HAP-1 (cell line): ENCODE measurements at regions not wholly inside any gene's neighbourhood (a gene's known extent, or its start where the extent isn't known, plus 50 kb on each side); places are given as distances from the start of the nearest gene placed in this dataset.
A peak's percentile ranks its signal among the peaks of the same experiment; 100 is the strongest.
"Not testable (repeated sequence)": the region's sequence is repeated elsewhere in the genome, so short reads cannot be mapped to it uniquely, and the experiment has no call there.

Source experiments
- DNase-seq, 2 experiments: peaks; one replicate each; pipeline ENCODE4 v3.0.0-alpha.2; 2016 to 2020; ENCODE audit warnings: low spot score in 2 of 2
- H3K27me3 ChIP-seq: fragments of 250-450 bp; sonication (Bioruptor Pico); 2 replicates; pipeline ENCODE4 v1.5.1; 2020; ENCODE audit warnings: low read depth, mild to moderate bottlenecking, moderate library complexity
- H3K36me3 ChIP-seq: fragments of 250-450 bp; sonication (Bioruptor Pico); replicated peaks from 2 replicates; pipeline ENCODE4 v1.5.1; 2020; ENCODE audit warnings: mild to moderate bottlenecking
- H3K4me1 ChIP-seq: fragments of 250-450 bp; sonication (Bioruptor Pico); 2 replicates; pipeline ENCODE4 v1.5.1; 2020; ENCODE audit warnings: mild to moderate bottlenecking
- H3K4me3 ChIP-seq: fragments of 250-450 bp; sonication (Bioruptor Pico); 2 replicates; pipeline ENCODE4 v1.5.1; 2020; ENCODE audit warnings: mild to moderate bottlenecking, moderate library complexity
- H3K9me3 ChIP-seq: fragments of 250-450 bp; sonication (Bioruptor Pico); 2 replicates; pipeline ENCODE4 v1.5.1; 2020; ENCODE audit warnings: mild to moderate bottlenecking, moderate library complexity
- in situ Hi-C: fragments of 300-500 bp; cut with MboI; formaldehyde crosslinking; loops from 3 replicates; pipeline ENCODE4 v1.14.3; 2020; ENCODE audit warnings: low sequenced_read_pairs, inconsistent platforms, mixed read lengths

GRCh38 chr9:66264786-66265185 lies 527.8 kb downstream of the FOXD4L4 start:
- H3K36me3 ChIP-seq, in situ Hi-C loops: not testable (repeated sequence)

GRCh38 chr9:66266202-66266601 lies 529.3 kb downstream of the FOXD4L4 start:
- DNase-seq, H3K4me3 ChIP-seq, H3K9me3 ChIP-seq, H3K4me1 ChIP-seq, in situ Hi-C loops, H3K27me3 ChIP-seq, H3K36me3 ChIP-seq: not testable (repeated sequence)

More at GRCh38 chr9:66264786-66265185, 527.8 kb downstream of the FOXD4L4 start:
- not testable (repeated sequence) for H3K4me3 ChIP-seq, H3K9me3 ChIP-seq, H3K27me3 ChIP-seq, DNase-seq, H3K4me1 ChIP-seq

DNA sequence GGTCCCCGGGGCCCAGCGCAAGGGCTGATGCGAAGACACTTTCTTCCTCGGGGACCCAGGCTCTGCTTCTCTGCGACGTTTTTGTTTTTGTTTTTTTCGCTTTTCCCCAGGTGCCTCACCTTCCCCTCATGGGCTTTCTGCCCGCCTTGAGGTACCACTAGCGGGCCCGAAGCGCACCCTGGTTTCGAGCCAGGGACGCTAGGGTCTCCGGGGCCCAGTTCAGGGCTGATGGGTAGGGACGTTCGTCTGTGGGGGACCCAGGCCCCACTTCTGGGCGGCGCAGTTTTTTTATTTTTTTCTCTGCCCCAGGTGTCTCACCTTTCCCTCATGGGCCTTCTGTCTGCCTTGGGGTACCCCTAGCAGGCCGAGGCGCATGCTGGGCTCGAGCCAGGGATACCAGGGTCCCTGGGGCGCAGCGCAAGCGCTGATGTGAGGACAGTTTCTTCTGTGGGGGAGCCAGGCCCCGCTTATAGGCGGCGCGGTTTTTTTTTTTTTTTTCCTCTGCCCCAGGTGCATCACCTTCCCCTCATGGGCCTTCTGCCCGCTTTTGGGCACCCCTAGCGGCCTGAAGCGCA lies 530.0 kb downstream of the FOXD4L4 start:
- H3K4me3 ChIP-seq, H3K27me3 ChIP-seq, DNase-seq, in situ Hi-C loops, H3K4me1 ChIP-seq, H3K36me3 ChIP-seq, H3K9me3 ChIP-seq: not testable (repeated sequence)

- H3K36me3 ChIP-seq, H3K4me3 ChIP-seq, H3K4me1 ChIP-seq, DNase-seq, H3K27me3 ChIP-seq, in situ Hi-C loops, H3K9me3 ChIP-seq: not testable (repeated sequence)
Observed at GRCh38 chr9:66267684-66268083, 530.7 kb downstream of the FOXD4L4 start.

DNA sequence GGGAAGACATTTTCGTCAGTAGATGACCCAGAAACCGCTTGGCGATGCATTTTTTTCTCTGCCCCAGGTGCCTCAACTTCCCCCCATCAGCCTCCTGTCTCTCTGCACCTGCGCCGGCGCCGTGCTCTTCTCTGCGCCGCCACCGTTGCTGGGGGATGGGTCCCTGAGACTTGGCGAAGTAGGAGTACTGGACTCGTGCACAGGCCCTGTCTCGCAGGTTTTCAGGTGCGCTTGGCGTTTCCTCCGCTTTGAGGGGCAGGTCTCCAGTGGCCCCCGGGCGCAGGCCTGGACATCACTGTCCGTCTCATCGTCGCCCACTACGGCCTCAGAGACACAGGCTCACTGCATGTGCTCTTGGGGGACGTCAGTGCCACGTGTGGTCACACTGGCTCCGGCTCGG lies 532.1 kb downstream of the FOXD4L4 start:
- H3K4me1 ChIP-seq, H3K36me3 ChIP-seq, H3K27me3 ChIP-seq, DNase-seq, H3K9me3 ChIP-seq, H3K4me3 ChIP-seq, in situ Hi-C loops: not testable (repeated sequence)

- H3K36me3 ChIP-seq, H3K27me3 ChIP-seq, H3K9me3 ChIP-seq, in situ Hi-C loops, H3K4me1 ChIP-seq: not testable (repeated sequence)
- DNase-seq = peak in 1 of 2 experiments; percentile 86
- H3K4me3 ChIP-seq = peak overlapping the region; percentile 48
Observed at GRCh38 chr9:66269783-66270182, 532.8 kb downstream of the FOXD4L4 start.

DNA sequence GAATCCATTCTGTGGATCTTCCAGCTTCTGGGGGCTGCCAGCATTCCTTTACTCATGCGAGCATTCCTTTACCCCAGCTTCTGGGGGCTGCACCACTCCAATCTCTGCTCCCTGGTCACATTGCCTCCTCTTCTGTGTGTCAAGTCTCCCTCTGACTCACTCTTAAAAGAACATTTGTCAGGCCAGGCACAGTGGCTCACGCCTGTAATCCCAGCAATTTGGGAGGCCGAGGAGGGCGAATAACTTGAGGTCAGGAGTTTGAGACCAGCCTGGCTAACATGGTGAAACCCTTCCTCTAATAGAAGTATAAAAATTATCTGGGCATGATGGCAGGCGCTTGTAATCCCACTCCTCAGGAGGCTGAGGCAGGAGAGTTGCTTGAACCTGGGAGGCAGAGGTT lies 541.9 kb downstream of the FOXD4L4 start:
- H3K27me3 ChIP-seq = not testable (repeated sequence)

More for the DNA sequence above, 541.9 kb downstream of the FOXD4L4 start:
- in situ Hi-C loops, H3K36me3 ChIP-seq, H3K4me3 ChIP-seq, H3K9me3 ChIP-seq, DNase-seq, H3K4me1 ChIP-seq: not testable (repeated sequence)
